ENCODE measurements at regions not wholly inside any gene's neighbourhood (a gene's known extent, or its start where the extent isn't known, plus 50 kb on each side); places are given as distances from the start of the nearest gene placed in this dataset.

- TF ChIP-seq CTCF (IDR thresholded peaks at IDR 0.05; ENCODE audit: low read depth, low read length, missing input control): no peak
- TF ChIP-seq MAX (IDR thresholded peaks at IDR 0.05): no peak
- TF ChIP-seq ZBTB33 (IDR thresholded peaks at IDR 0.05): no peak
- no peak for TF ChIP-seq GABPA (IDR thresholded peaks at IDR 0.05 in 1 of 2, conservative IDR thresholded peaks at IDR 0.05 in 1 of 2)
- TF ChIP-seq RAD21 (IDR thresholded peaks at IDR 0.05): no peak
- TF ChIP-seq SP1 (IDR thresholded peaks at IDR 0.05): no peak
- TF ChIP-seq YY1 (IDR thresholded peaks at IDR 0.05): no peak
- TF ChIP-seq REST (IDR thresholded peaks at IDR 0.05): no peak
These were observed 646.4 kb downstream of the CDY2B start for GRCh38 chrY:17233435-17234109.

Data from liver (tissue), 3 donors.